ENCODE measurements at regions not wholly inside any gene's neighbourhood (a gene's known extent, or its start where the extent isn't known, plus 50 kb on each side); places are given as distances from the start of the nearest gene placed in this dataset.

- DNase-seq (ENCODE audit: insufficient read length, low spot score): no peak
- FAIRE-seq: no peak
- no peak for TF ChIP-seq CTCF (IDR thresholded peaks at IDR 0.05; ENCODE audit: insufficient read depth, missing control alignments)
These were observed 315.0 kb downstream of the AHR start for GRCh38 chr7:17613338-17614041.

GRCh38 chr7:17617380-17617779 lies 318.9 kb downstream of the AHR start:
- DNase-seq (ENCODE audit: insufficient read length, low spot score): no peak
- TF ChIP-seq CTCF (IDR thresholded peaks at IDR 0.05; ENCODE audit: insufficient read depth, missing control alignments): no peak
- FAIRE-seq: no peak

GRCh38 chr7:17617857-17618651 lies 319.6 kb downstream of the AHR start:
- no peak for FAIRE-seq
- DNase-seq (ENCODE audit: insufficient read length, low spot score): no peak
- no peak for TF ChIP-seq CTCF (IDR thresholded peaks at IDR 0.05; ENCODE audit: insufficient read depth, missing control alignments)

- no peak for DNase-seq (ENCODE audit: insufficient read length, low spot score)
- FAIRE-seq: no peak
- no peak for TF ChIP-seq CTCF (IDR thresholded peaks at IDR 0.05; ENCODE audit: insufficient read depth, missing control alignments)
These were observed 320.2 kb downstream of the AHR start for GRCh38 chr7:17618652-17618974.

- TF ChIP-seq CTCF (IDR thresholded peaks at IDR 0.05; ENCODE audit: insufficient read depth, missing control alignments): no peak
- DNase-seq (ENCODE audit: insufficient read length, low spot score) (no peak), FAIRE-seq (no peak)
These were observed 320.9 kb downstream of the AHR start for GRCh38 chr7:17619196-17619818.

GRCh38 chr7:17620566-17620965 lies 319.7 kb downstream of the SNX13 start:
- TF ChIP-seq CTCF (IDR thresholded peaks at IDR 0.05; ENCODE audit: insufficient read depth, missing control alignments): no peak
- FAIRE-seq: no peak
- DNase-seq (ENCODE audit: insufficient read length, low spot score): no peak

- TF ChIP-seq CTCF (IDR thresholded peaks at IDR 0.05; ENCODE audit: insufficient read depth, missing control alignments): no peak
- FAIRE-seq: no peak
- DNase-seq (ENCODE audit: insufficient read length, low spot score): no peak
These were observed 317.8 kb downstream of the SNX13 start for GRCh38 chr7:17622451-17622850.
